Liver (tissue), 7 donors: ENCODE measurements at regions not wholly inside any gene's neighbourhood (a gene's known extent, or its start where the extent isn't known, plus 50 kb on each side); places are given as distances from the start of the nearest gene placed in this dataset.
"Not testable (repeated sequence)": the region's sequence is repeated elsewhere in the genome, so short reads cannot be mapped to it uniquely, and the experiment has no call there.

Experiments used
- DNase-seq: peaks from one replicate; pipeline ENCODE4 v3.0.0-alpha.2; 2017; ENCODE audit warnings: low spot score
- H3K27ac ChIP-seq, 2 donors: one replicate each; pipeline ENCODE4 v1.7.0; 2013; ENCODE audit warnings: inconsistent platforms in 2 of 2, low read length in 2 of 2, control low read depth in 1 of 2, low read depth in 1 of 2, mild to moderate bottlenecking in 1 of 2
- H3K27me3 ChIP-seq, 4 donors: one replicate each; pipeline versions ENCODE4 v1.6.1 to v1.7.0; 2013; ENCODE audit warnings: low read length in 3 of 4, inconsistent platforms in 1 of 4, mild to moderate bottlenecking in 1 of 4, moderate library complexity in 1 of 4; ENCODE audit not compliant: control insufficient read depth in 4 of 4, insufficient read depth in 4 of 4
- H3K36me3 ChIP-seq, 4 donors: one replicate each; pipeline versions ENCODE4 v1.6.1 to v1.7.0; 2013; ENCODE audit warnings: low read length in 3 of 4, mild to moderate bottlenecking in 3 of 4, low read depth in 1 of 4, moderate library complexity in 1 of 4; ENCODE audit not compliant: control insufficient read depth in 4 of 4, insufficient read depth in 3 of 4
- H3K4me1 ChIP-seq, 4 donors: one replicate each; pipeline versions ENCODE4 v1.6.1 to v1.7.0; 2013; ENCODE audit warnings: low read length in 3 of 4, mild to moderate bottlenecking in 3 of 4, moderate library complexity in 1 of 4; ENCODE audit not compliant: control insufficient read depth in 4 of 4, insufficient read depth in 4 of 4
- H3K4me3 ChIP-seq, 3 donors: one replicate each; pipeline versions ENCODE4 v1.6.1 to v1.7.0; 2013; ENCODE audit warnings: low read length in 3 of 3, control low read depth in 1 of 3, low read depth in 1 of 3, mild to moderate bottlenecking in 1 of 3
- H3K9ac ChIP-seq, 2 donors: one replicate each; pipeline ENCODE4 v1.7.0; 2013; ENCODE audit warnings: low read length in 2 of 2, mild to moderate bottlenecking in 2 of 2, moderate library complexity in 2 of 2, control low read depth in 1 of 2, low read depth in 1 of 2
- H3K9me3 ChIP-seq, 4 donors: one replicate each; pipeline versions ENCODE4 v1.6.1 to v1.7.0; 2013; ENCODE audit warnings: low read length in 3 of 4; ENCODE audit not compliant: control insufficient read depth in 4 of 4
- EGR1 ChIP-seq, 2 donors: IDR thresholded peaks; 2 replicates each; pipeline ENCODE4 v1.6.1; 2016 to 2018; ENCODE audit warnings: antibody characterized with exemption in 2 of 2, low read depth in 2 of 2
- FOXA1 ChIP-seq: IDR thresholded peaks from 2 replicates; pipeline ENCODE4 v1.6.1; 2016; ENCODE audit warnings: antibody characterized with exemption
- GABPA ChIP-seq, 2 donors: IDR thresholded peaks in 1 of 2; conservative IDR thresholded peaks in 1 of 2; 2 replicates each; pipeline ENCODE4 v1.6.1; 2016; ENCODE audit warnings: antibody characterized with exemption in 2 of 2, mild to moderate bottlenecking in 1 of 2, moderate library complexity in 1 of 2
- HNF4G ChIP-seq: IDR thresholded peaks from 2 replicates; pipeline ENCODE4 v1.6.1; 2016; ENCODE audit warnings: antibody characterized with exemption
- JUND ChIP-seq, 2 donors: IDR thresholded peaks; 2 replicates each; pipeline ENCODE4 v1.6.1; 2016; ENCODE audit warnings: antibody characterized with exemption in 2 of 2
- RXRA ChIP-seq, 2 donors: IDR thresholded peaks; 2 replicates each; pipeline ENCODE4 v1.6.1; 2017 to 2018; ENCODE audit warnings: antibody characterized with exemption in 2 of 2, mild to moderate bottlenecking in 1 of 2
- YY1 ChIP-seq: IDR thresholded peaks from 2 replicates; pipeline ENCODE4 v1.6.1; 2016; ENCODE audit warnings: antibody characterized with exemption, mild to moderate bottlenecking
- WGBS: extraction: QIAGEN DNeasy Blood & Tissue Kit; methylation state at CpG from one replicate; pipeline ENCODE4 v1.1.7; 2013; 5-methylcytosine and 5-hydroxymethylcytosine counted together
- TF ChIP-seq, protein P1 (sequence below): IDR thresholded peaks from 2 replicates; pipeline ENCODE4 v1.6.1; 2016; ENCODE audit warnings: antibody characterized with exemption
- TF ChIP-seq, protein P2 (sequence below): IDR thresholded peaks from 2 replicates; pipeline ENCODE4 v1.6.1; 2016; ENCODE audit warnings: antibody characterized with exemption, mild to moderate bottlenecking
- TF ChIP-seq, protein P3 (sequence below): IDR thresholded peaks from 2 replicates; pipeline ENCODE4 v1.6.1; 2016; ENCODE audit warnings: antibody characterized with exemption
- donor health status: healthy.
- donor health status: healthy.
- donor health status: healthy.
- donor health status: healthy.

DNA sequence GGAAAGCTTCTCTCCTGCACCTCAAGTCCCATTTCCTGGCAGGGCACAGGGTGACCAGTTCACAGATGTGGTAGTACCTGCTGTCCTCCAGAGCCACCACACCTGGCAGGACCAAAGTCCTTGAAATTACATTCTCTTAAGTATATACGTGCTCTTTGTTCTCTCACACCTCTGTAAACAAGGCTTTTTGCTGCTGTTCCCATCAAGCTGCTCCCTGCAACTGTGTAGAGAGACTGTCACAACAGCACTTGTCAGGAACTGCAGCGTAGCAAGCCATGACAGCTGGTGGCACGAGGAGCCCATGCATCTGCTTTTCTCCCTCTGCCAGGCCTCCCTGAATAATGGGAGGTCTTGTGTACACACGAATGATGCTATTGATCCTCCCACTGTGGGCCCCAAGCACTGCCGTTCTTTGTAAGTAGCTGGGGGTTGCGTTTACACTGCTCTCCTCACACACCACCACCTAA lies 431.8 kb downstream of the CD83 start:
- 63% methylated on average over 6 of the region's 6 CpGs for WGBS
- no peaks in the 10 kb centered on the region for H3K4me1 ChIP-seq
- no peak overlapping the region for H3K27ac ChIP-seq
- no peak overlapping the region for H3K4me3 ChIP-seq
- TF ChIP-seq, protein P1, sequence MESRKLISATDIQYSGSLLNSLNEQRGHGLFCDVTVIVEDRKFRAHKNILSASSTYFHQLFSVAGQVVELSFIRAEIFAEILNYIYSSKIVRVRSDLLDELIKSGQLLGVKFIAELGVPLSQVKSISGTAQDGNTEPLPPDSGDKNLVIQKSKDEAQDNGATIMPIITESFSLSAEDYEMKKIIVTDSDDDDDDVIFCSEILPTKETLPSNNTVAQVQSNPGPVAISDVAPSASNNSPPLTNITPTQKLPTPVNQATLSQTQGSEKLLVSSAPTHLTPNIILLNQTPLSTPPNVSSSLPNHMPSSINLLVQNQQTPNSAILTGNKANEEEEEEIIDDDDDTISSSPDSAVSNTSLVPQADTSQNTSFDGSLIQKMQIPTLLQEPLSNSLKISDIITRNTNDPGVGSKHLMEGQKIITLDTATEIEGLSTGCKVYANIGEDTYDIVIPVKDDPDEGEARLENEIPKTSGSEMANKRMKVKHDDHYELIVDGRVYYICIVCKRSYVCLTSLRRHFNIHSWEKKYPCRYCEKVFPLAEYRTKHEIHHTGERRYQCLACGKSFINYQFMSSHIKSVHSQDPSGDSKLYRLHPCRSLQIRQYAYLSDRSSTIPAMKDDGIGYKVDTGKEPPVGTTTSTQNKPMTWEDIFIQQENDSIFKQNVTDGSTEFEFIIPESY: no peak
- TF ChIP-seq FOXA1: no peak
- H3K27me3 ChIP-seq: no peaks in the 10 kb centered on the region
- H3K9ac ChIP-seq: no peak overlapping the region
- H3K9me3 ChIP-seq: no peaks in the 10 kb centered on the region
- no peaks in the 10 kb centered on the region for H3K36me3 ChIP-seq
- DNase-seq: no peak

DNA sequence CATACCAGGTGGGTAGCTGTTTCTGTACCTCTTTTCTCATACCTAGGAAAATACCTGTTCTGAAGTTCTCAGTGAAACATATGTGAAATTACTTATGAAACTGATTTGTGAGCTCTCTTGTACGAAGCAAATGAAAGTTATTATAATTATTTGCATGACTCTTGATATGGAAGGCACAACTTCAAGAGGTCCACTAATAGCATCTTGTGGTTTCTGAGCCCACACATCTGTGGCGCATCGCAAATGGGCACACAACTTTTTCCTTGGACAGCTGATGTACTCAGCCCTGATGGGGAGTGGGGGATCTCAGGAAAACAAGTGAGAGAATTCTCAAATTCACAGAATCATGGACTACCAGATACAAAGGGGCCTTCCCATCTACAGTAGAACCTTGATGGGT lies 432.3 kb downstream of the CD83 start:
- no peak for TF ChIP-seq GABPA (IDR thresholded peaks at IDR 0.05 in 1 of 2, conservative IDR thresholded peaks at IDR 0.05 in 1 of 2)
- TF ChIP-seq HNF4G: no peak
- TF ChIP-seq, protein P1: no peak
- no peak for TF ChIP-seq RXRA (IDR thresholded peaks at IDR 0.05)
- no peak overlapping the region for H3K4me3 ChIP-seq
- 95% methylated on average over 3 of the region's 3 CpGs for WGBS
- no peaks in the 10 kb centered on the region for H3K4me1 ChIP-seq
- DNase-seq: no peak
- H3K9me3 ChIP-seq: no peaks in the 10 kb centered on the region
- H3K27me3 ChIP-seq: no peaks in the 10 kb centered on the region
- H3K36me3 ChIP-seq: no peaks in the 10 kb centered on the region
- no peak overlapping the region for H3K27ac ChIP-seq
- H3K9ac ChIP-seq: no peak overlapping the region

DNA sequence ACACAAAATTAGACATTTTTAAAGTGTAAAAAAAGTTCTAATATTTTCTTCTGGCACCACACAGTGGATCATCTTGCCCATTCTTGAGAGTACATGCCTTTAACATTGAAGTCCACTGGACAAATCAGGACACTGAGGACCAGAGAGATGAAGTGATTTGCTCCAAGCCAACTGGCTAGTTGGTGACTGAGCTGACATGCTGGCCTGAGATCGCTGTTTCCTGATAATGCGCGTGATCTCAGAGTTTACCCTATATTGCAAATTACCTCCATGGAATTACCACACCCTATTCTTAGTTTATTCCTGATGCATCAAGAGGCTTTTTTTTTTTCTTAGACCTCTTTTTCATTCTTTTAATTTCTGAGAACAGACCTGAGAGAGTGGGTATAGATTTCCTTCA lies 432.8 kb downstream of the CD83 start:
- H3K4me3 ChIP-seq: no peak overlapping the region
- DNase-seq: no peak
- no peaks in the 10 kb centered on the region for H3K9me3 ChIP-seq
- H3K27ac ChIP-seq: no peak overlapping the region
- no peaks in the 10 kb centered on the region for H3K27me3 ChIP-seq
- 90% methylated on average over 3 of the region's 3 CpGs for WGBS
- no peaks in the 10 kb centered on the region for H3K4me1 ChIP-seq
- no peaks in the 10 kb centered on the region for H3K36me3 ChIP-seq
- no peak for TF ChIP-seq YY1
- H3K9ac ChIP-seq: no peak overlapping the region

DNA sequence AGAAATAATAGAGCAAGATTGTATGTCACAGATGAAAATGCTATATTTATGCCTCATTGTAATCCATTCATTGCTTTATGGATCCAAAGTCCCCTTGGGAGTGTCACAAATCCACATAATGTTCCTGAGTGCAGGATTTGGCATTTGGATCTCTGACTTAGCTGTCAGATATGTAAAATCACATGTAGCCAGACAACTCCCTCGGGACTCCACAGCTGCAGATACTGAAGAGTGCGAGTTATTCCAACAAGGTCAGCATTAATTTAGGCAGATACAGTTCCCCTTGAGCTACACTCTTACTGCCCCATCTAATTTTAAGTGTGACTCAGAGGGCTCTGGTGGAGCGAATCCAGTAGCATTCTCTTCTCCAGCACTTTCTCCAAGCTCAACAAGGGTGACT lies 433.2 kb downstream of the CD83 start:
- Histone ChIP-seq H3K27ac (no peak overlapping the region), H3K36me3 (no peaks in the 10 kb centered on the region), H3K9me3 (no peaks in the 10 kb centered on the region), H3K9ac (no peak overlapping the region), H3K4me1 (no peaks in the 10 kb centered on the region), H3K27me3 (no peaks in the 10 kb centered on the region), H3K4me3 (no peak overlapping the region)
- 81% methylated on average over 3 of the region's 3 CpGs for WGBS
- no peak for DNase-seq
- no peak for TF ChIP-seq EGR1 (IDR thresholded peaks at IDR 0.05; ENCODE audit: low read depth in 2 of 2)
- no peak for TF ChIP-seq JUND (IDR thresholded peaks at IDR 0.05)
- TF ChIP-seq, protein P2, sequence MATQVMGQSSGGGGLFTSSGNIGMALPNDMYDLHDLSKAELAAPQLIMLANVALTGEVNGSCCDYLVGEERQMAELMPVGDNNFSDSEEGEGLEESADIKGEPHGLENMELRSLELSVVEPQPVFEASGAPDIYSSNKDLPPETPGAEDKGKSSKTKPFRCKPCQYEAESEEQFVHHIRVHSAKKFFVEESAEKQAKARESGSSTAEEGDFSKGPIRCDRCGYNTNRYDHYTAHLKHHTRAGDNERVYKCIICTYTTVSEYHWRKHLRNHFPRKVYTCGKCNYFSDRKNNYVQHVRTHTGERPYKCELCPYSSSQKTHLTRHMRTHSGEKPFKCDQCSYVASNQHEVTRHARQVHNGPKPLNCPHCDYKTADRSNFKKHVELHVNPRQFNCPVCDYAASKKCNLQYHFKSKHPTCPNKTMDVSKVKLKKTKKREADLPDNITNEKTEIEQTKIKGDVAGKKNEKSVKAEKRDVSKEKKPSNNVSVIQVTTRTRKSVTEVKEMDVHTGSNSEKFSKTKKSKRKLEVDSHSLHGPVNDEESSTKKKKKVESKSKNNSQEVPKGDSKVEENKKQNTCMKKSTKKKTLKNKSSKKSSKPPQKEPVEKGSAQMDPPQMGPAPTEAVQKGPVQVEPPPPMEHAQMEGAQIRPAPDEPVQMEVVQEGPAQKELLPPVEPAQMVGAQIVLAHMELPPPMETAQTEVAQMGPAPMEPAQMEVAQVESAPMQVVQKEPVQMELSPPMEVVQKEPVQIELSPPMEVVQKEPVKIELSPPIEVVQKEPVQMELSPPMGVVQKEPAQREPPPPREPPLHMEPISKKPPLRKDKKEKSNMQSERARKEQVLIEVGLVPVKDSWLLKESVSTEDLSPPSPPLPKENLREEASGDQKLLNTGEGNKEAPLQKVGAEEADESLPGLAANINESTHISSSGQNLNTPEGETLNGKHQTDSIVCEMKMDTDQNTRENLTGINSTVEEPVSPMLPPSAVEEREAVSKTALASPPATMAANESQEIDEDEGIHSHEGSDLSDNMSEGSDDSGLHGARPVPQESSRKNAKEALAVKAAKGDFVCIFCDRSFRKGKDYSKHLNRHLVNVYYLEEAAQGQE: no peak
- TF ChIP-seq HNF4G: no peak
- TF ChIP-seq, protein P3, sequence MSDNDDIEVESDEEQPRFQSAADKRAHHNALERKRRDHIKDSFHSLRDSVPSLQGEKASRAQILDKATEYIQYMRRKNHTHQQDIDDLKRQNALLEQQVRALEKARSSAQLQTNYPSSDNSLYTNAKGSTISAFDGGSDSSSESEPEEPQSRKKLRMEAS: no peak

DNA sequence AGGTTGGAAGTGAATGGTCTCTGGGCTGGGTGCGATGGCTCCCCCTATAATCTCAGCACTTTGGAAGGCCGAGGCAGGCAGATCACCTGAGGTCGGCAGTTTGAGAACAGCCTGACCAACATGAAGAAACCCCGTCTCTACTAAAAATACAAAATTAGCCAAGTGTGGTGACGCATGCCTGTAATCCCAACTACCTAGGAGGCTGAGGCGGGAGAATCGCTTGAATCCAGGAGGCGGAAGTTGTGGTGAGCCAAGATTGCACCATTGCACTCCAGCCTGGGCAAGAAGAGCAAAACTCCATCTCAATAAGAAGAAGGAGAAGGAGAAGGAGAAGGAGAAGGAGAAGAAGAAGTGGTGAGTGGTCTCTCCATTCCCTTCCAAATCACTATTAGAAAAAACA lies 434.0 kb downstream of the CD83 start:
- H3K27ac ChIP-seq: not testable (repeated sequence)
- WGBS: 95% methylated on average over 8 of the region's 8 CpGs

More for the DNA sequence above, 434.0 kb downstream of the CD83 start:
- H3K4me3 ChIP-seq, H3K9ac ChIP-seq, H3K27me3 ChIP-seq, H3K4me1 ChIP-seq, H3K36me3 ChIP-seq, H3K9me3 ChIP-seq, DNase-seq: not testable (repeated sequence)
